Panc1 (cell line): ENCODE measurements at regions not wholly inside any gene's neighbourhood (a gene's known extent, or its start where the extent isn't known, plus 50 kb on each side); places are given as distances from the start of the nearest gene placed in this dataset.

Experiments
- ATAC-seq: fragments of 200-7000 bp; cut with Tn5 transposase; 2 replicates; pipeline ENCODE4 v1.9.1; 2020; ENCODE audit warnings: mild to moderate bottlenecking, moderate library complexity
- BruUV-seq: library from RNA; stranded (reverse); fragments of 400-500 nt; replicated peaks from 2 replicates; lab custom pipeline; 2021; lab: Mats Ljungman, UMichigan
- CTCF ChIA-PET: fragments of 300-600 bp; sonication (Branson Sonifier 250); formaldehyde crosslinking; loops from one replicate; lab custom pipeline; 2022; ENCODE audit warnings: antibody characterized with exemption; lab: Charles Lee
- POLR2A ChIA-PET: fragments of 300-600 bp; sonication (Branson Sonifier 250); formaldehyde crosslinking; loops from one replicate; lab custom pipeline; 2022; ENCODE audit warnings: antibody characterized with exemption; lab: Charles Lee
- DNase-seq: peaks from one replicate; pipeline ENCODE4 v3.0.0-alpha.2; 2010; ENCODE audit warnings: low read depth, low spot score
- H3K27ac ChIP-seq: 2 replicates; pipeline ENCODE4 v1.5.1; 2011; ENCODE audit warnings: mild to moderate bottlenecking, low read length, inconsistent platforms
- H3K27me3 ChIP-seq: fragments of 200-500 bp; sonication (Bioruptor generic); 2 replicates; pipeline ENCODE4 v1.6.0; 2014; ENCODE audit warnings: low read length, inconsistent platforms; ENCODE audit not compliant: control insufficient read depth, insufficient read depth
- H3K36me3 ChIP-seq: fragments of 200-500 bp; sonication (Bioruptor generic); 2 replicates; pipeline ENCODE4 v1.5.1; 2014; ENCODE audit warnings: inconsistent platforms, mild to moderate bottlenecking, low read length, moderate library complexity; ENCODE audit not compliant: control insufficient read depth, insufficient read depth
- H3K4me1 ChIP-seq: 2 replicates; pipeline ENCODE4 v1.5.1; 2011; ENCODE audit warnings: inconsistent platforms, mild to moderate bottlenecking, low read length, moderate library complexity; ENCODE audit not compliant: control insufficient read depth, insufficient read depth
- H3K4me3 ChIP-seq, 2 experiments: 2 replicates each; pipeline ENCODE4 v1.5.1; 2011 to 2012; ENCODE audit warnings: low read depth in 2 of 2, low read length in 2 of 2, mild to moderate bottlenecking in 2 of 2, inconsistent platforms in 1 of 2, moderate library complexity in 1 of 2
- H3K9me3 ChIP-seq: fragments of 200-500 bp; sonication (Bioruptor generic); 2 replicates; pipeline ENCODE4 v1.5.1; 2014; ENCODE audit warnings: low read depth, mild to moderate bottlenecking, inconsistent platforms, low read length, moderate library complexity; ENCODE audit not compliant: control insufficient read depth, insufficient read depth
- CTCF ChIP-seq: fragments of 450-650 bp; IDR thresholded peaks from 2 replicates; pipeline ENCODE4 v1.5.1; 2017; ENCODE audit warnings: mild to moderate bottlenecking
- POLR2AphosphoS5 ChIP-seq: IDR thresholded peaks from 2 replicates; pipeline ENCODE4 v1.6.1; 2012; ENCODE audit warnings: mild to moderate bottlenecking, low read depth, low read length, moderate library complexity
- REST ChIP-seq, 2 experiments: IDR thresholded peaks; 2 replicates each; pipeline ENCODE4 v1.6.1; 2011 to 2012; ENCODE audit warnings: low read depth in 2 of 2, control low read depth in 1 of 2, low read length in 1 of 2, mild to moderate bottlenecking in 1 of 2, moderate library complexity in 1 of 2; ENCODE audit not compliant: insufficient read depth in 1 of 2
- SIN3A ChIP-seq: IDR thresholded peaks from 2 replicates; pipeline ENCODE4 v1.6.1; 2012; ENCODE audit warnings: low read depth, mild to moderate bottlenecking, low read length, moderate library complexity, borderline replicate concordance; ENCODE audit not compliant: insufficient read depth
- TCF7L2 ChIP-seq: IDR thresholded peaks from 2 replicates; pipeline ENCODE4 v1.6.1; 2011; ENCODE audit warnings: mild to moderate bottlenecking, low read depth, low read length, inconsistent platforms
- in situ Hi-C: cut with HindIII; loops from 2 replicates; pipeline ENCODE4 v1.10.0; 2016; ENCODE audit warnings: low sequenced_read_pairs, low pct_unique_long_range_greater_than_20kb
- intact Hi-C: fragments of 100-400 bp; cut with micrococcal nuclease; formaldehyde crosslinking; loops from one replicate; pipeline ENCODE4 v1.10.0; 2022; ENCODE audit not compliant: unreplicated experiment

- in situ Hi-C loops: no loop called here
- Histone ChIP-seq H3K27me3 (no peaks in the 10 kb centered on the region), H3K36me3 (no peaks in the 10 kb centered on the region), H3K4me3 (no peak overlapping the region), H3K27ac (no peak overlapping the region), H3K9me3 (no peaks in the 10 kb centered on the region), H3K4me1 (no peaks in the 10 kb centered on the region)
- ATAC-seq (no peak), DNase-seq (no peak)
- TF ChIP-seq POLR2AphosphoS5: no peak
- TF ChIP-seq SIN3A: no peak
- TF ChIP-seq TCF7L2: no peak
- TF ChIP-seq REST (IDR thresholded peaks at IDR 0.05; ENCODE audit: insufficient read depth in 1 of 2, low read depth in 2 of 2, low read length in 1 of 2): no peak
- TF ChIP-seq CTCF: no peak
- intact Hi-C loops: no loop called here
- CTCF ChIA-PET: no interaction called here
- no TSS peak for BruUV-seq
- POLR2A ChIA-PET: no interaction called here
Measured at GRCh38 chr5:45098483-45098882, 289.7 kb downstream of the MRPS30 start.

GRCh38 chr5:45101146-45101545, 292.4 kb downstream of the MRPS30 start:
- in situ Hi-C loops: no loop called here
- no peak for DNase-seq
- no peak overlapping the region for H3K4me3 ChIP-seq
- no peak overlapping the region for H3K27ac ChIP-seq
- intact Hi-C loops: no loop called here
- BruUV-seq: no TSS peak
- ChIA-PET POLR2A (no interaction called here), CTCF (no interaction called here)
- H3K27me3 ChIP-seq: no peaks in the 10 kb centered on the region
- H3K36me3 ChIP-seq: no peaks in the 10 kb centered on the region
- no peaks in the 10 kb centered on the region for H3K9me3 ChIP-seq
- no peak for ATAC-seq
- H3K4me1 ChIP-seq: no peaks in the 10 kb centered on the region
- TF ChIP-seq TCF7L2 (no peak), CTCF (no peak), REST (IDR thresholded peaks at IDR 0.05; ENCODE audit: insufficient read depth in 1 of 2, low read depth in 2 of 2, low read length in 1 of 2) (no peak), SIN3A (no peak), POLR2AphosphoS5 (no peak)
